Activated CD4-positive, alpha-beta T cell treated with anti-CD3 and anti-CD28 coated beads, Interleukin-2, amount 10 ng/mL, durations not matched to agents 24 days and 14 days (primary cell): ENCODE measurements at regions not wholly inside any gene's neighbourhood (a gene's known extent, or its start where the extent isn't known, plus 50 kb on each side); places are given as distances from the start of the nearest gene placed in this dataset.
"Not testable (repeated sequence)": the region's sequence is repeated elsewhere in the genome, so short reads cannot be mapped to it uniquely, and the experiment has no call there.

Experiments used
- DNase-seq: peaks from one replicate; pipeline ENCODE4 v3.0.0; 2022
- H3K27ac Mint-ChIP-seq: one replicate; pipeline ENCODE4 v1.8.0; 2022; ENCODE audit warnings: mild to moderate bottlenecking, mixed read lengths
- H3K27me3 Mint-ChIP-seq: one replicate; pipeline ENCODE4 v1.8.0; 2022; ENCODE audit warnings: mixed read lengths
- H3K36me3 Mint-ChIP-seq: one replicate; pipeline ENCODE4 v1.8.0; 2022; ENCODE audit warnings: low read depth, mild to moderate bottlenecking, mixed read lengths
- H3K4me1 Mint-ChIP-seq: one replicate; pipeline ENCODE4 v1.8.0; 2021; ENCODE audit warnings: mixed read lengths
- H3K4me3 Mint-ChIP-seq: one replicate; pipeline ENCODE4 v1.8.0; 2022; ENCODE audit warnings: mild to moderate bottlenecking, moderate library complexity, mixed read lengths
- H3K9me3 Mint-ChIP-seq: one replicate; pipeline ENCODE4 v1.8.0; 2021; ENCODE audit warnings: mixed read lengths
- intact Hi-C: fragments of 100-400 bp; cut with micrococcal nuclease; formaldehyde crosslinking; loops from one replicate; pipeline ENCODE4 v1.15.1; 2023

DNA sequence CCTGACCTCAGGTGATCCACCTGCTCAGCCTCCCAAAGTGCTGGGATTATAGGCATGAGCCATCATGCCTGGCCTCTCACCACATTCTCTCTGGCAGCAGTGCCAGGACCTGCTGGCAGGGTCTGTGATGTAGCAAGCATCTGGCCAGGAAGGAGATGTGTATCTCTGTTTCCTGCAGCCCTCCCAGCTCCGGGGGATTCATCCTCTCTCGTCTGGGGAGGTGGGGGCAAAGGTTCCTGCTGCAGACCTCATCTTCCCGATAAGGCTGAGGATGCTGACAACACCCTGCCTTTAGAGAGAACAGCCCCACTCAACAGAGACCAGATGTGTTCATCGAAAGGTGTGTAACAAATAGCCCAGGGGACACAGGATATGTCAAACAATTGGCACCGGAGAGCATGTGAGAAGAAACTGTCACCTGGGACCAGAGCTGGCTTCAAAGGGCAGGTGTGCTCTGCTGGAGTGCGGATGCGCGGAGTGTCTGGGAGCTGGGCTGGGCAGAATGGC lies 54.8 kb upstream of the SEC14L1 start:
- H3K36me3 Mint-ChIP-seq = peaks cover 26% of the 10 kb centered on the region
- peak overlapping the region; percentile 57 for H3K27ac Mint-ChIP-seq
- no peaks in the 10 kb centered on the region for H3K27me3 Mint-ChIP-seq
- peak; percentile 66 for DNase-seq
- peak overlapping the region; percentile 22 for H3K4me3 Mint-ChIP-seq
- peaks cover 35% of the 10 kb centered on the region for H3K4me1 Mint-ChIP-seq
- no peaks in the 10 kb centered on the region for H3K9me3 Mint-ChIP-seq
- intact Hi-C loops = loop anchor here (1.0 to 5.0 kb wide), 2 partner anchors 41 to 161 kb away; no protein-coding TSS in a partner anchor

DNA sequence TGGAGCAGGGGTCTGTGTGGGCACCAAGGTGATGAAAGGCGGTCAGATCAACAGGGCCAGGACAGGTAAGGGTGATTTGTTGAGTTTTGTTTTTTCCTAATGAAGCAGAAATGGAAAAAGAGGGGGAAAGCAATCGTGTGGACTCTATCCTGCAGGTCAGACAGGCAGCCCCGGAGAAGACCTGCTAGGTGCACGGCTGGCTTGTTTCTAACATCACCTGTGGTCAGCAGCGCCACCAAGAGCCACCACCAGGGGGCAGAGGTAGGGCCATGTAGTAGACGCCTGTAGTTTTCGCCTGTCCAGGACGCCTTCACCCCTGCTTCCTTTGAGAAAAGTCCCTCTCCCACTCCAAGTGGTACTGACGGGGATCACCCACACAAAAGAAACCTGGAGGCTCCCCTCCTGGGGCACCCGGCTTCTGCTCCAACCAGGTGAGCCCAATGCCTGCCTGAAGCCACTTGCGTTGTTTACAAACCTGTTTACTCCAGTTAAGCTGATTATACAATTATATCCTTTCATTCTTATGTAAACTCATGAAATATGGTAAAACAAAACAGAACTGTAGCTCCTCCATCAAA lies 54.2 kb upstream of the SEC14L1 start:
- peak overlapping the region; percentile 22 for H3K4me3 Mint-ChIP-seq
- no peaks in the 10 kb centered on the region for H3K9me3 Mint-ChIP-seq
- peak; percentile 95 for DNase-seq
- no peak overlapping the region for H3K27ac Mint-ChIP-seq
- intact Hi-C loops = loop anchor here (1.0 to 5.0 kb wide), 2 partner anchors 41 to 161 kb away; no protein-coding TSS in a partner anchor
- peaks cover 35% of the 10 kb centered on the region for H3K4me1 Mint-ChIP-seq
- peaks cover 29% of the 10 kb centered on the region for H3K36me3 Mint-ChIP-seq
- H3K27me3 Mint-ChIP-seq = no peaks in the 10 kb centered on the region

DNA sequence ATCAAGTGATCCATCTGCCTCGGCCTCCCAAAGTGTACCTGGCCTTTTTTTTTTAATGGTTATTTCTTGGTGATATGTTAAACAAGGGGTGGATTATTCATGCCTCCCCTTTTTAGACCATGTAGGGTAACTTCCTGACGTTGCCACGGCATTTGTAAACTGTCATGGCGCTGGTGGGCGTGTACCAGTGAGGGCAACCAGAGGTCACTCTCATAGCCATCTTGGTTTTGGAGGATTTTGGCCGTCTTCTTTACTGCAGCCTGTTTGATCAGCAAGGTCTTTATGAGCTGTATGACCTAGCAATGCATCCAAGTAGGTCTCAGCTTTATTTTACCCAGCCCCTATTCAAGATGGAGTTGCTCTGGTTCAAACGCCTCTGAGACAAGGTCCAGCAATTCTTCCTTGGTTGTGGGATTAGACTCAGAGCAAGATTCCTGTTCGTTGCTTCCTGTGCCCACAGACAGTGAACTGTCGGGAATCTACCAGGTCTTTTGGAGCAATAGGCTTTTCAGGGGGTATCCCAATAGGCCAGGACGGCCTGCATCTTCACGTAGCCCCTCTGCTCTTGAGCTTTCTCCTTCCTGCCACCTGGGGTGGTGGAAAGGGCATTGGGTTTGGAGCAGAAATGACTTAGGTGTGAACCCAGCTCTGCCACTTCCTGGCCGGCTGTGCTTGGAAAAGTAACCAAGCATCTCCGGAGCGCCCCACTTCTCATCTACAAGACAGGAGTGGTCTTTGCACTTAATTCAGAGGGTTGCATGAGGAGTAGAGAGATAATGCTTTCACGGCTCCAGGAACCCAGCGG lies 52.9 kb upstream of the SEC14L1 start:
- Mint-ChIP-seq H3K4me1 (peaks cover 40% of the 10 kb centered on the region), H3K27me3 (no peaks in the 10 kb centered on the region), H3K36me3 (peaks cover 38% of the 10 kb centered on the region), H3K27ac (peak overlapping the region; percentile 97), H3K9me3 (no peaks in the 10 kb centered on the region), H3K4me3 (peak overlapping the region; percentile 93)
- intact Hi-C loops = loop anchor here (1.0 to 5.0 kb wide), 3 partner anchors 39 to 101 kb away; partner anchors contain the start of gene SEC14L1
- no peak for DNase-seq

DNA sequence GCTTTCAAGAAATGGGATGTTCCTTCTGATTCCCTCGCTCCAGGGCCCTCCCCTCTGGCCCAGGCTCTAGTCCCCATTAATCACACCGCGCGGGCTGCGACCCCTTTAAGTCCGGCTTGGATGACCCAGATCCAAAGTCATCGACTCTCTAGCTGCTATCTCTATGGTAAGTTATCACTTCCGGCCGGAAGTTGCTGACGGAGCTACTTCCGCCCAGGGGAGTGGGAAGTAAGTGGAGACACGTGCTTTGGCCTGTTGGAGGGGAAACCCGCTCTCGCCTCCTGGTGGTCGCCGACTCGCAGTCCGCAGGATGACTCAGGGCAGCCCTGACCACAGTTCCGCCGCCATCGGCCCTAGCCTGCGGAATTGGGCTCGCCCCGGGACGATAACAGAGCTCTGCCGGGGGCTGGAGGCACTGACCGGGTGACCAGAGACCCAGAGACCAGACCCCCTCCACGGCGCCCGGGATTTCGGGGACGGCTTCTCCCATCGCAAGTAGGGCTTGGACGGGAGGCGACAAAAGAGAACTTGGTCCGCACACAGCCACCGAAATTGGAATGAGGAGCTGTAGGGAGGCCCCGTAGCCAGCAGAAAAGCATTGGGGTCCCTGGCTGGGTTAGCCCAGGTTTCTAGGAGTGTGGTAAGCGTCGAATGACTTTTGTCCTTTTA lies 52.2 kb upstream of the SEC14L1 start:
- intact Hi-C loops = loop anchor here (1.0 to 5.0 kb wide), 3 partner anchors 39 to 100 kb away; partner anchors contain the start of gene SEC14L1
- H3K36me3 Mint-ChIP-seq = peaks cover 46% of the 10 kb centered on the region
- DNase-seq = peak; percentile 97
- no peaks in the 10 kb centered on the region for H3K9me3 Mint-ChIP-seq
- H3K4me1 Mint-ChIP-seq = peaks cover 44% of the 10 kb centered on the region
- peak overlapping the region; percentile 97 for H3K27ac Mint-ChIP-seq
- H3K4me3 Mint-ChIP-seq = peak overlapping the region; percentile 93
- no peaks in the 10 kb centered on the region for H3K27me3 Mint-ChIP-seq

DNA sequence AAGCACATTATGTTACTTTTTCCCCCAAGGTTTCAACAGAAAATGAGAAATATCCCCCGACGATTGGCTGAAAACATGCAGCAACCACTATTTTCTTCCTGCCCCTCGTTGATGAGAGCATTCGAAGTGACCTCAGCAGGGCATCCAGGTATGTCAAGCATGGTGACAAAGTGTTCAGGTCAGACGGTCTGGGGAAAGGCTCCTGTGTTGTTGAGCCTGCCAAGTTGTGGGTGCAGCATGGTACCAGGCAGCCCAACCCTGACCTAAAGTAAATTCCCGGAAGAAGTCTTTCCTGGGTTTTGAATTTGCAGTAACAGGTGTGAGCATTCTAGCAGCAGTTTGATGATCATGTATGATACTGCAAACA lies 51.7 kb upstream of the SEC14L1 start:
- no peaks in the 10 kb centered on the region for H3K27me3 Mint-ChIP-seq
- H3K4me1 Mint-ChIP-seq = peaks cover 44% of the 10 kb centered on the region
- H3K4me3 Mint-ChIP-seq = peak overlapping the region; percentile 93
- intact Hi-C loops = loop anchor here (2.0 to 5.0 kb wide), 2 partner anchors 38 to 100 kb away; no protein-coding TSS in a partner anchor
- peaks cover 51% of the 10 kb centered on the region for H3K36me3 Mint-ChIP-seq
- no peaks in the 10 kb centered on the region for H3K9me3 Mint-ChIP-seq
- peak overlapping the region; percentile 97 for H3K27ac Mint-ChIP-seq
- peak; percentile 70 for DNase-seq

DNA sequence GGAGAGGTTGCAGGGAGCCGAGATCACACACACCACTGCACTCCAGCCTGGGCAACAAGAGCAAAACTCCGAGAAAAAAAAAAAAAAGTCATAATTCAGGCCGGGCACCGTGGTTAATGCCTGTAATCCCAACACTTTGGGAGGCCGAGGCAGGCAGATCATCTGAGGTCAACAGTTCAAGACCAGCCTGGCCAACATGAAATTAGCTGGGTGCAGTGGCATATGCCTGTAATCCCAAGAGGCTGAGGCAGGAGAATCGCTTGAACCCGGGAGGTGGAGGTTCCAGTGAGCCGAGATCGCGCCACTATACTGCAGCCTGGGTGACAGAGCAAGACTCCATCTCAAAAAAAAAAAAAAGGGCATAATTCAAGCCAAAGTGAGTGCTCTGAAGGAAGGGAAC lies 50.8 kb upstream of the SEC14L1 start:
- Mint-ChIP-seq H3K36me3 (peaks cover 54% of the 10 kb centered on the region), H3K27ac (peak overlapping the region; percentile 97), H3K4me1 (peaks cover 46% of the 10 kb centered on the region), H3K4me3 (peak overlapping the region; percentile 93)
- DNase-seq, H3K27me3 Mint-ChIP-seq, H3K9me3 Mint-ChIP-seq: not testable (repeated sequence)
- intact Hi-C loops = loop anchor here (2.0 to 5.0 kb wide), 2 partner anchors 37 to 99 kb away; no protein-coding TSS in a partner anchor

DNA sequence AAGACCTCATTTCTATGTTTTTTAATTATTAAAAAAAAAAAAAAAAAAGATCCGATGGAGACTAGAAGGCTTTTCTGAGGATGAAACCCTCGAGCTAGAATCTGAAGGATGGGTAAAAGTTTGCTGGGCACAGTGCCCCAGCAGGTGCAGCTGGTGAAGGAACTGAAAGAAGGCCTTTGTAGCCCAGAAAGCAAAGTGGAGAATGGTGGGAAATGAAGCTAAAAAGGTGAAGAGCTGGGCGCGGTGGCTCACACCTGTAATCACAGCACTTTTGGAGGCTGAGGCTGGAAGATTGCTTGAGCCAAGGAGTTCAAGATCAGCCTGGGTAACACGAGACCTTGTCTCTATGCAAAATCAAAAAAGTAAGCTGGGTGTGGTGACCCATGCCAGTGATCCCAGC lies 50.3 kb upstream of the SEC14L1 start:
- no peaks in the 10 kb centered on the region for H3K9me3 Mint-ChIP-seq
- no peaks in the 10 kb centered on the region for H3K27me3 Mint-ChIP-seq
- H3K27ac Mint-ChIP-seq = no peak overlapping the region
- H3K4me3 Mint-ChIP-seq = peak overlapping the region; percentile 93
- no peak for DNase-seq
- intact Hi-C loops = no loop called here
- H3K36me3 Mint-ChIP-seq = peaks cover 59% of the 10 kb centered on the region
- H3K4me1 Mint-ChIP-seq = peaks cover 47% of the 10 kb centered on the region
